Gastroesophageal sphincter (tissue), 4 donors: ENCODE measurements at regions not wholly inside any gene's neighbourhood (a gene's known extent, or its start where the extent isn't known, plus 50 kb on each side); places are given as distances from the start of the nearest gene placed in this dataset.

Experiments
- ATAC-seq: fragments of 150-250 bp; one replicate; pipeline ENCODE4 v1.9.1; 2016; ENCODE audit warnings: mild to moderate bottlenecking, moderate library complexity
- H3K27ac ChIP-seq, 4 donors: fragments of 200-600 bp; sonication (generic) in 3 of 4; 1 replicate in 3 of 4; 2 replicates in 1 of 4; pipeline ENCODE4 v1.5.1; 2016 to 2019
- H3K27me3 ChIP-seq: fragments of 200-600 bp; sonication (generic); one replicate; pipeline ENCODE4 v1.5.1; 2019
- H3K36me3 ChIP-seq, 2 donors: fragments of 200-600 bp; sonication (generic); one replicate each; pipeline ENCODE4 v1.5.1; 2019; ENCODE audit warnings: control low read depth in 1 of 2
- H3K4me1 ChIP-seq, 3 donors: fragments of 200-600 bp; sonication (generic); 1 replicate in 2 of 3; 2 replicates in 1 of 3; pipeline ENCODE4 v1.5.1; 2016 to 2019; ENCODE audit warnings: control low read depth in 2 of 3
- H3K4me3 ChIP-seq, 2 donors: fragments of 200-600 bp; sonication (generic); one replicate each; pipeline ENCODE4 v1.5.1; 2019; ENCODE audit warnings: mild to moderate bottlenecking in 1 of 2, moderate library complexity in 1 of 2
- H3K9me3 ChIP-seq, 3 donors: fragments of 200-600 bp; sonication (generic); one replicate each; pipeline ENCODE4 v1.5.1; 2017 to 2019; ENCODE audit warnings: control low read depth in 2 of 3
- EP300 ChIP-seq: sonication (generic); formaldehyde crosslinking; IDR thresholded peaks from one replicate; pipeline ENCODE4 v1.6.1; 2017; ENCODE audit warnings: antibody characterized with exemption, mild to moderate bottlenecking
- POLR2A ChIP-seq, 2 donors: fragments of 450-650 bp; IDR thresholded peaks; one replicate each; pipeline ENCODE4 v1.6.1; 2017; ENCODE audit warnings: antibody characterized with exemption in 2 of 2, mild to moderate bottlenecking in 2 of 2, moderate library complexity in 1 of 2
- POLR2AphosphoS5 ChIP-seq: sonication (generic); formaldehyde crosslinking; IDR thresholded peaks from one replicate; pipeline ENCODE4 v1.6.1; 2017; ENCODE audit warnings: antibody characterized with exemption
- WGBS, 2 donors: methylation state at CpG; one replicate each; pipeline ENCODE4 v1.1.5; 2018; ENCODE audit warnings: low coverage in 1 of 2; 5-methylcytosine and 5-hydroxymethylcytosine counted together
- TF ChIP-seq, protein P1 (sequence below), 4 experiments: fragments of 200-600 bp in 2 of 4; fragments of 450-650 bp in 2 of 4; sonication (generic) in 1 of 4; IDR thresholded peaks; one replicate each; pipeline ENCODE4 v1.5.1; 2017 to 2019; ENCODE audit warnings: antibody characterized with exemption in 4 of 4, mild to moderate bottlenecking in 2 of 4, moderate library complexity in 2 of 4

DNA sequence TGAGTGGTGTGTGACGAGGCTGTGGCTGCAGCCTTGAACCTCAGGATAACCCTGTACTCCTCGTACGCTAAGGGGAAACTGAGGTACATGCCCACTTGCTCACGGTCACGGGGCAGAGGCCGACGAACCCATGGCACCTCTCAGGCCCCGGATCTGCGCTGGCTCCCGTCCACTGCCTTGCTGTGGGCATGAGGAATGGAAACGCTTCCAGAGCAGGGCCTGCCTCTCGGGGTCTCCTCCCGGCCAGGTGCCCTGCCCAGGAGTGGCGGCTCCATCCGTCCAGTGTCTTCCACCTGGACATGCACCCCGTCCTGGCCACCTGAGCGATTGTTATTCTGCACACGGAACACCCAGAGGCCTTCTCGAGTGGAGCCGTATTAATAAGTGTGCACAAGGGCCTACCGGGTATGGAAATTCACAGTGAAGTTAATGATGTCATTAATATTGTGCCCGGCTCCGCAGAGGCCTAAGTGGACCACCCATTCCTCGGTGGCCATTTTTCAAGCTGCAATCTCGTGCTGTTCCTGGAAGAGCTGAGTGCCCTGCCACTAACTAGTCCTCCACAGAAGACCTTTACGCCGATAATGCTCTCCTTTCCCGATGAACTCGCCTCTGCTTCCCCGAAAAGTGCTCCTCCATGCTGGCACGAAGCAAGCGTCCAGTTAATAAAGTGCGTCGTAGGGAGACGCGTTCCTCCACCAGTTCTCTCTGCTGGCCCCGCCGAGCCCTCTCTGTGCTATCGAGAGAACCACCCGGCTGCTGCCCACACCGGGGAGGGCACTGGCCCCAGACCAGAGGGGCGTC is 927.9 kb downstream of the BRD1 start:
- Histone ChIP-seq H3K27ac (no peak overlapping the region), H3K36me3 (no peaks in the 10 kb centered on the region), H3K9me3 (no peaks in the 10 kb centered on the region), H3K27me3 (peaks cover 21% of the 10 kb centered on the region), H3K4me1 (no peaks in the 10 kb centered on the region), H3K4me3 (no peak overlapping the region)
- TF ChIP-seq POLR2A (IDR thresholded peaks at IDR 0.05) (no peak), POLR2AphosphoS5 (no peak), EP300 (no peak)
- TF ChIP-seq, protein P1, sequence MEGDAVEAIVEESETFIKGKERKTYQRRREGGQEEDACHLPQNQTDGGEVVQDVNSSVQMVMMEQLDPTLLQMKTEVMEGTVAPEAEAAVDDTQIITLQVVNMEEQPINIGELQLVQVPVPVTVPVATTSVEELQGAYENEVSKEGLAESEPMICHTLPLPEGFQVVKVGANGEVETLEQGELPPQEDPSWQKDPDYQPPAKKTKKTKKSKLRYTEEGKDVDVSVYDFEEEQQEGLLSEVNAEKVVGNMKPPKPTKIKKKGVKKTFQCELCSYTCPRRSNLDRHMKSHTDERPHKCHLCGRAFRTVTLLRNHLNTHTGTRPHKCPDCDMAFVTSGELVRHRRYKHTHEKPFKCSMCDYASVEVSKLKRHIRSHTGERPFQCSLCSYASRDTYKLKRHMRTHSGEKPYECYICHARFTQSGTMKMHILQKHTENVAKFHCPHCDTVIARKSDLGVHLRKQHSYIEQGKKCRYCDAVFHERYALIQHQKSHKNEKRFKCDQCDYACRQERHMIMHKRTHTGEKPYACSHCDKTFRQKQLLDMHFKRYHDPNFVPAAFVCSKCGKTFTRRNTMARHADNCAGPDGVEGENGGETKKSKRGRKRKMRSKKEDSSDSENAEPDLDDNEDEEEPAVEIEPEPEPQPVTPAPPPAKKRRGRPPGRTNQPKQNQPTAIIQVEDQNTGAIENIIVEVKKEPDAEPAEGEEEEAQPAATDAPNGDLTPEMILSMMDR (IDR thresholded peaks at IDR 0.05) = no peak
- WGBS, 2 donors = 87 to 92% methylated on average over 2 to 21 of the region's 42 CpGs
- no peak for ATAC-seq

DNA sequence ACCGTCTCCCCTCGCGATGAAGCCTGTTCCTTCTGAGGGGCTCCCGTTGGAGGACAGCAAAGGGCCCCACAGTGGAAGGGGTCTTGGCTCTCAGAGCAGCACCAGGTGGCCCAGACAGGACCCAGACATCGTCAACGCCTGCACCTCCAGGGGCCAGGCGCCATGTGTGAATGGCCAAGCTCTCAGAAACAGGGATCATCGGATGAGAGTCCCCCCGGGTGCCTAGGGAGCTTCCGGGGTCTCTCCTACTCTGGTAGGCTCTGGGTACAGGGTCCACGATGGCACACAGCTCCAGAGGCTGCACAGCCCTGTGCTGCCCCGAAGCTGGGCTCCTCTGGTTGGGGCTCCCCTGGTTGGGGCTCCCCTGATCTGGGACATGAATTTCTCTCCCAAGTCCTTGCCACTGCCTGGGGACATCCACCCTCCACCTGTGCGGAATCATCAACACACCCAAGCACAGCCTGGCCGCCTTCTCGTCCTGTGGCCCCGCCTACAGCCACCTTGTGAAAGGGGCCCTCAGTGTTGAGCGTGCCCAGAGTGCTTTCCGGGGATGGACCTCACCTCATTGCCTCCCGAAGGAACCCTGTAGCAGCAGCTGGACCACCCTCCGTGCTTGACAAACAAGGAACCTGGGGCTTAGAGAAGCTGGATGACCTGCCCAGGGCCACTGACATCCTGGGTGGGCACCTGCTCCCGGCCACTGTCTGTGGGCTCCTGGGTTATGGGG is 929.0 kb downstream of the BRD1 start:
- no peaks in the 10 kb centered on the region for H3K9me3 ChIP-seq
- no peak overlapping the region for H3K27ac ChIP-seq
- 74 to 100% methylated on average over 1 to 4 of the region's 21 CpGs for WGBS, 2 donors
- peaks cover 27% of the 10 kb centered on the region for H3K27me3 ChIP-seq
- ATAC-seq = no peak
- TF ChIP-seq POLR2A (IDR thresholded peaks at IDR 0.05) (no peak), POLR2AphosphoS5 (no peak), EP300 (no peak)
- TF ChIP-seq, protein P1 (IDR thresholded peaks at IDR 0.05) = no peak
- no peaks in the 10 kb centered on the region for H3K36me3 ChIP-seq
- H3K4me3 ChIP-seq = no peak overlapping the region
- no peaks in the 10 kb centered on the region for H3K4me1 ChIP-seq

DNA sequence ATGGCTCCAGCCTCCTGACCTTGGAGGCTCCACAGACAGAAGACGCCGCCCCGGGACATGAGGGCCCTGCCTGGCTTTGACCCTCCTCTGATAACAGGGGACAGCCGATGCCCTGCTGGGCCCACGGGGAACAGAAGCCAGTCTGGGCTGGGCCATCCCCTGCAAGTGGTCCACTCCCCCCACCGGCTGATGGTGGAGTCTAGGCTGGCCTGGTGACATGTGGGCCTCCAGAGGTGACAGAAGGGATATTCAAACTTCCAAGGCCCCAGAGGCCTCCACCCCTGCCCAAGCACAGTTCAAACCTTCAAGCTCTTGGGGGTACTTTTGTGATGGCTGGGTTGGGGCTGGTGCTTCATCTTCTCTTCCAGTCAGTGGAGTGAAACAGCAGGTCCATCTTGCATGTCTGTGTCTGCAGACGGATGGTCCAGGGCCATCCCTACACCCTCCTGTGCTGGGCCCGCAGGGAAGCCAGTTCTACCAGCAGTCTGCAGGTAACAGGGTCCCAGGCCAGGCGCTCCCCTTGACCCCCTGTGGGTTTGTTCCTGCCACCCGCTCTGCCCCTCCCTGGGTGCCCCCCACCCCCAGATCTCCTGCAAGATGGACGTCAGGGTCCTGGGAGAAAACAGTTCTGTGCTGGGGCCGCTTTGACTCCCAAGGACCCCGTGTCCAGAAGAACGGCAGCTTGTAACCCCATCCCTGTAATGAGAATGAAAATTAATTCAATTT is 929.9 kb downstream of the BRD1 start:
- Histone ChIP-seq H3K27me3 (peaks cover 33% of the 10 kb centered on the region), H3K9me3 (no peaks in the 10 kb centered on the region), H3K4me1 (no peaks in the 10 kb centered on the region), H3K4me3 (no peak overlapping the region), H3K27ac (no peak overlapping the region), H3K36me3 (no peaks in the 10 kb centered on the region)
- WGBS, 2 donors = 60 to 66% methylated on average over 1 to 4 of the region's 14 CpGs
- ATAC-seq = no peak
- TF ChIP-seq POLR2AphosphoS5 (no peak), EP300 (no peak), POLR2A (IDR thresholded peaks at IDR 0.05) (no peak)
- TF ChIP-seq, protein P1 (IDR thresholded peaks at IDR 0.05) = no peak

DNA sequence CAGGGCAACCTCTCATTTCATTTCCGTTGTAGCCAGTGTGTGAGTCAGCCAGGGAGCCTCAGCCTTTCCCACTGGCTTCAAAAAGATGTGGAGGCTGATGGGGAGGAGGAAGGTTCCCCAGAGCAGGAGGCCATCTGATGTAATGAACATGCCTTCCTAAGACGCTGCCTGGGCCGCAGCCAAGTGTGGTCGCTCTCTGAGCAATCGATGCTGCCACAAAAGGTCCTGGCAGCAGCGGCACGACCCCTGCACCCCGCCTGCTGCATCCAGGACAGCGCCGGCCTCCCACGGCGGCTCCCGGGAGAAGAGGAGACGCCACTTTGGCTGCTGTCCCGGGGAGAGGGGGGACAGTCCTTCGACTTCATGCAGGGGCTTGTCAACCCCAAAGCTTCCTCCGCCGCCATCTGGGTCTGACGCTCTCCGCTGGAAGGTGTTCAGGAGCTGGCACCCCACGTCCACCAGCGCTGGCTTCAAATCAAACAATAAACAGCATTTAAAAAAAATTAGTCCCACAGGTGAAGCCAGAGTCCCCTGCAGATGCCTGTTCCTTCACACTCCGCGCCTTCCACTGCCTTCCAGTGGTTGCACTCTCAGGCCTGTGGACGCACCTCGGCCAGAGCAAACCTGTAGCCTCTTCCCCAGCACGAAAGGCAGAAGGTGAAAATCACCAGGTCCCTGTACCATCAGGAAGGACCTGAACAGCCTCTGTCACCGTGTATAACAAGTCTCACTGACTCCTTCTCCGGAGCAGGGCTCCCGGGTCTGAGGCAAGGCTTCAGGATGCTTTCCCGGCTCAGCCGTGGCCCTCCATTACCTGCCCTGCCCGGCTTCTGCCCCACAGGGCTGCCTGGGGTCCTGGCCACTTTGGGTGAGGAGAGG is 930.7 kb downstream of the BRD1 start:
- H3K4me3 ChIP-seq = no peak overlapping the region
- peaks cover 33% of the 10 kb centered on the region for H3K27me3 ChIP-seq
- no peaks in the 10 kb centered on the region for H3K9me3 ChIP-seq
- H3K27ac ChIP-seq = no peak overlapping the region
- no peak for TF ChIP-seq POLR2A (IDR thresholded peaks at IDR 0.05)
- TF ChIP-seq EP300 = no peak
- TF ChIP-seq POLR2AphosphoS5 = no peak
- TF ChIP-seq, protein P1 (IDR thresholded peaks at IDR 0.05) = no peak
- WGBS, 2 donors = 50 to 57% methylated on average over 2 to 3 of the region's 33 CpGs
- no peak for ATAC-seq
- H3K4me1 ChIP-seq = no peaks in the 10 kb centered on the region
- H3K36me3 ChIP-seq = no peaks in the 10 kb centered on the region
